ENCODE measurements at regions not wholly inside any gene's neighbourhood (a gene's known extent, or its start where the extent isn't known, plus 50 kb on each side); places are given as distances from the start of the nearest gene placed in this dataset.

DNA sequence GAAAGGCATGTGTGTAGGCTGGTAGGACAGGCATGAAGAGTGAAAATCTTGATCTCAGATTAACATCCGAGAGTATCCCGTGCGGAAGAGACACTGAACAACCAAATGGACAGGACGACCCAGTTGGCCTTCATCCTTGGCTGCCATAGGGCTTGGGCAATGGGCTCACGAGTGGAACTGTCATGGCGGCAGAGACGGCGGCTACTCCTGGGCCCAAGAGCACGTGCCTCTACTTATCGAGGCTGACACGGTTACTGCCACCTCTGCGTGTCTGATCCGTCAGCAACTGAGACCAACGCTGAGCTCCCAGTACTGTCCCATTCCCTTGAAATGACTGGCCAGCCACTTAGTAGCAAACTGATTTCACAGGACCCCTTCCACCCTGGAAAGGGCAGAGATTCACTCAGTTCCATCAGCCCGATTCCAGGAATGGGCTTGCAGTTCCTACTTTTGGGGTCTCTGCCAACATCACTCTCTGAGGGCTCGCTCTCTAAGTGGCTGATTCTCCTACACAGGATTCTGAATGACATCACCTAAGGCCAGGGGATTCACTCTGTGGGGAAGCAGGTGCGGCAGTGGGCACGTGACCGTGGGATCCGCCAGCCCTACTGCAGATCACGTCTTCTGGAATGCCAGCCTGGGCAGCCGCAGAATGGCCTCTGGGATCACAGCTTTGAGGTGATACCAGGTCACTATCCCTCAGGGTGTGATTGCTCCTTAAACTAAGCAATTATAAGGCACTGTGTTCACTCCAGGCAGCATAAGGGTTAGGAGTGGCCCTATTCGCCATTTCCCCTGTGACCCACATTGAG is 97.8 kb downstream of the RPS6KA4 start:
- TF ChIP-seq POLR2A (IDR thresholded peaks at IDR 0.05): no peak
- TF ChIP-seq, protein P1, sequence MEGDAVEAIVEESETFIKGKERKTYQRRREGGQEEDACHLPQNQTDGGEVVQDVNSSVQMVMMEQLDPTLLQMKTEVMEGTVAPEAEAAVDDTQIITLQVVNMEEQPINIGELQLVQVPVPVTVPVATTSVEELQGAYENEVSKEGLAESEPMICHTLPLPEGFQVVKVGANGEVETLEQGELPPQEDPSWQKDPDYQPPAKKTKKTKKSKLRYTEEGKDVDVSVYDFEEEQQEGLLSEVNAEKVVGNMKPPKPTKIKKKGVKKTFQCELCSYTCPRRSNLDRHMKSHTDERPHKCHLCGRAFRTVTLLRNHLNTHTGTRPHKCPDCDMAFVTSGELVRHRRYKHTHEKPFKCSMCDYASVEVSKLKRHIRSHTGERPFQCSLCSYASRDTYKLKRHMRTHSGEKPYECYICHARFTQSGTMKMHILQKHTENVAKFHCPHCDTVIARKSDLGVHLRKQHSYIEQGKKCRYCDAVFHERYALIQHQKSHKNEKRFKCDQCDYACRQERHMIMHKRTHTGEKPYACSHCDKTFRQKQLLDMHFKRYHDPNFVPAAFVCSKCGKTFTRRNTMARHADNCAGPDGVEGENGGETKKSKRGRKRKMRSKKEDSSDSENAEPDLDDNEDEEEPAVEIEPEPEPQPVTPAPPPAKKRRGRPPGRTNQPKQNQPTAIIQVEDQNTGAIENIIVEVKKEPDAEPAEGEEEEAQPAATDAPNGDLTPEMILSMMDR (IDR thresholded peaks at IDR 0.05): no peak
